ENCODE measurements at regions not wholly inside any gene's neighbourhood (a gene's known extent, or its start where the extent isn't known, plus 50 kb on each side); places are given as distances from the start of the nearest gene placed in this dataset.

DNA sequence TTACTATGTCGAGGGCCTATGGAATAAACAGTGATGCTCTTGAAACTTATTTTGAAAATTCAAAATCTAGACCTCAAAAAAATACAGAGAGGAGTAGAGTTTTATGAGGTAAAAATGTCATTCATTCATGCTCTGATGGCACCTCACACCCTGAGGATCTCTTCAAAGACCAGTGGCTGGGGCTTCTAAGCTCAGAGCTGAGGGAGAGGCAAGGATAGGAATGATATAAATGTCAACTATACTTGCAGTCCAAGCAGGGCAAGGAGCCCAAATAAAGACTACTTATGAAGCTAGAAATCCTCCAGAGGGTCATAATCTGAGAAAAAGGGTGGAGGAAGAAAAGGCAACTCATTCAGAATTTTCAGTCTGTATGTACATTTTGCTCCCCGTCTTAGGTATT lies 136.7 kb upstream of the CARMIL1 start:
- no peak for TF ChIP-seq POLR2A (IDR thresholded peaks at IDR 0.05)
- TF ChIP-seq, protein P1, sequence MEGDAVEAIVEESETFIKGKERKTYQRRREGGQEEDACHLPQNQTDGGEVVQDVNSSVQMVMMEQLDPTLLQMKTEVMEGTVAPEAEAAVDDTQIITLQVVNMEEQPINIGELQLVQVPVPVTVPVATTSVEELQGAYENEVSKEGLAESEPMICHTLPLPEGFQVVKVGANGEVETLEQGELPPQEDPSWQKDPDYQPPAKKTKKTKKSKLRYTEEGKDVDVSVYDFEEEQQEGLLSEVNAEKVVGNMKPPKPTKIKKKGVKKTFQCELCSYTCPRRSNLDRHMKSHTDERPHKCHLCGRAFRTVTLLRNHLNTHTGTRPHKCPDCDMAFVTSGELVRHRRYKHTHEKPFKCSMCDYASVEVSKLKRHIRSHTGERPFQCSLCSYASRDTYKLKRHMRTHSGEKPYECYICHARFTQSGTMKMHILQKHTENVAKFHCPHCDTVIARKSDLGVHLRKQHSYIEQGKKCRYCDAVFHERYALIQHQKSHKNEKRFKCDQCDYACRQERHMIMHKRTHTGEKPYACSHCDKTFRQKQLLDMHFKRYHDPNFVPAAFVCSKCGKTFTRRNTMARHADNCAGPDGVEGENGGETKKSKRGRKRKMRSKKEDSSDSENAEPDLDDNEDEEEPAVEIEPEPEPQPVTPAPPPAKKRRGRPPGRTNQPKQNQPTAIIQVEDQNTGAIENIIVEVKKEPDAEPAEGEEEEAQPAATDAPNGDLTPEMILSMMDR (IDR thresholded peaks at IDR 0.05) = no peak
